Cardiac fibroblast (primary cell): ENCODE measurements at regions not wholly inside any gene's neighbourhood (a gene's known extent, or its start where the extent isn't known, plus 50 kb on each side); places are given as distances from the start of the nearest gene placed in this dataset.
"Not testable (repeated sequence)": the region's sequence is repeated elsewhere in the genome, so short reads cannot be mapped to it uniquely, and the experiment has no call there.

ENCODE experiments used
- DNase-seq, 2 donors: peaks; one replicate each; pipeline versions ENCODE4 v3.0.0 to v3.0.0-alpha.2; 2010; ENCODE audit warnings: low read depth in 2 of 2
- H3K4me3 ChIP-seq, 2 donors: replicated peaks in 1 of 2; 1 replicate in 1 of 2; 2 replicates in 1 of 2; pipeline ENCODE4 v1.5.1; 2011; ENCODE audit warnings: low read depth in 2 of 2, low read length in 2 of 2, mild to moderate bottlenecking in 2 of 2, moderate library complexity in 1 of 2
- TF ChIP-seq, protein P1 (sequence below): IDR thresholded peaks from one replicate; pipeline ENCODE4 v1.5.1; 2011; ENCODE audit warnings: low read depth, mild to moderate bottlenecking, low read length, inconsistent platforms

GRCh38 chr21:20272791-20273362, 725.3 kb upstream of the NCAM2 start:
- TF ChIP-seq, protein P1, sequence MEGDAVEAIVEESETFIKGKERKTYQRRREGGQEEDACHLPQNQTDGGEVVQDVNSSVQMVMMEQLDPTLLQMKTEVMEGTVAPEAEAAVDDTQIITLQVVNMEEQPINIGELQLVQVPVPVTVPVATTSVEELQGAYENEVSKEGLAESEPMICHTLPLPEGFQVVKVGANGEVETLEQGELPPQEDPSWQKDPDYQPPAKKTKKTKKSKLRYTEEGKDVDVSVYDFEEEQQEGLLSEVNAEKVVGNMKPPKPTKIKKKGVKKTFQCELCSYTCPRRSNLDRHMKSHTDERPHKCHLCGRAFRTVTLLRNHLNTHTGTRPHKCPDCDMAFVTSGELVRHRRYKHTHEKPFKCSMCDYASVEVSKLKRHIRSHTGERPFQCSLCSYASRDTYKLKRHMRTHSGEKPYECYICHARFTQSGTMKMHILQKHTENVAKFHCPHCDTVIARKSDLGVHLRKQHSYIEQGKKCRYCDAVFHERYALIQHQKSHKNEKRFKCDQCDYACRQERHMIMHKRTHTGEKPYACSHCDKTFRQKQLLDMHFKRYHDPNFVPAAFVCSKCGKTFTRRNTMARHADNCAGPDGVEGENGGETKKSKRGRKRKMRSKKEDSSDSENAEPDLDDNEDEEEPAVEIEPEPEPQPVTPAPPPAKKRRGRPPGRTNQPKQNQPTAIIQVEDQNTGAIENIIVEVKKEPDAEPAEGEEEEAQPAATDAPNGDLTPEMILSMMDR, result no peak
- H3K4me3 ChIP-seq, result no peak overlapping the region
- DNase-seq, result no peak

GRCh38 chr21:20276377-20276776, 721.8 kb upstream of the NCAM2 start:
- no peak for DNase-seq
- TF ChIP-seq, protein P1, result no peak
- H3K4me3 ChIP-seq, result no peak overlapping the region

DNA sequence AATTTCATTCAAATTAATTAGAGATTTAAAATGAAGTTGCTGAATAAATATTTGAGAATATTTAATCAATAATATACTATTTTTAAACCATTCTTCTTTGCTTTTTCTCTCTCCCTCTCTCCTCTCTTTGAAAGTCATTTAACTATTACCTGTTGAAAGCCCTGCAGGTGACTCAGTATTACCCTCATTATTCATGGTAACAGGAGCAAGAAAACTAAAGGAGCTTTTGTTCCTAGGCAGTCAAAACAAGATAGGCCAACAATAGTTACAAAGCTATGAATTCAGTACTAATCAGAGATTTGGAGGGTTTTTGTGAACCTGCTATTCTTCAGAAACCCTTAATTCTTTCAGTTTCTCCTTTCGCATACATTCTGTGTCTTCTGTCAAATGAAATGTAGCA, 721.3 kb upstream of the NCAM2 start:
- TF ChIP-seq, protein P1, result no peak
- DNase-seq, result no peak
- no peak overlapping the region for H3K4me3 ChIP-seq

GRCh38 chr21:20283836-20284235, 714.4 kb upstream of the NCAM2 start:
- H3K4me3 ChIP-seq, result no peak overlapping the region
- TF ChIP-seq, protein P1, result no peak
- no peak for DNase-seq

DNA sequence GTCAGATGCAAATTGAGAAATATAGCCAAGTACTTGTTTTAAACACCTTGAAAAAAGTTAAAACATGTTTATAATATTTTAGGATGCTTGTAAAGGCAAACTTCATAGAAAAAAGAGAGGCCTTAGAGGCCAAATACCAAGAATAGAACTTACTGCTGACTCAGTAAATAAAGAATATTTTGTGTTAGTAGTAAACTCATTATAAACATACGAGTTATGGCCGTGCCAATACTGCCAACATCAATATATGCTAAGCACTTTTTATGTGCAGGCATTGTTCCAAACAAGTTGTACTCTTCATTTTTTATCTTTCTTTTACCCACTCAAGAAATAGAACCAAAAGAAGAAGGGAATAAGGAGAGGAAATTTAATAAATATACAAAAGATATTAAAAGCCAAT, 705.9 kb upstream of the NCAM2 start:
- H3K4me3 ChIP-seq, result no peak overlapping the region
- TF ChIP-seq, protein P1, result no peak
- no peak for DNase-seq

DNA sequence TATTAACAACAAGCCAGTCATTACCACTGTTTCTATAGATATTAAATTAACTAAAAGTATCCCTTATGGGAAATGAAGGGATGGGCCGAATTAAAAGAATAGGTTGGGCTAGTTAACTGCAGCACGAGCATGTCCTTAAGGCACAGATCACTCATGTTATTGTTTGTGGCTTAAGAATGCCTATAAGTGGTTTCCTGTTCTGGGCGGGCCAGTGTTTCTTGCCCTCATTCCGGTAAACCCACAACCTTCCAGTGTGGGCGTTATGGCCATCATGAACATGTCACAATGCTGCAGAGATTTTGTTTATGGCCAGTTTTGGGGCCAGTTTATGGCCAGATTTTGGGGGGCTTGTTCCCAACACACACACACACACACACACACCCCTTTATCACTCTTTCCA, 705.4 kb upstream of the NCAM2 start:
- DNase-seq, H3K4me3 ChIP-seq: not testable (repeated sequence)

DNA sequence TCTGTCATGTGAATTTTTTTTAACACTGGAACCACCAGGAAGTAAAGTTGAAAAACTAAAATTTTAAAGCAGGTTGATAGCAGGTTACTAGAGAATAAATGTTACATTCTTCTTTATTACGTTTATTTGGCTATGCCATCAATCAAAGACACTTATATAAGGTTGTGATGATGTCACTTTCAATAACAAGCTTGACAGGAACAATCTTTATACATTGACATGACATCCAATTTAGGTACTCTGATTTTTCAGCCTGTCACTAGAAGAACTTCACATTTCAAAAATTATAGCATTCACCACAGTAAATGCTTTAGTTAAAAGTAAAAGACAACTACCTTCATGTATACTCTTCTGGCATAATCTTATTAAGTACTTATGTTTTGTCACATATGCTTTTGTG, 696.8 kb upstream of the NCAM2 start:
- no peak for DNase-seq
- TF ChIP-seq, protein P1, result no peak
- no peak overlapping the region for H3K4me3 ChIP-seq
